KOPT-K1 (cell line): ENCODE measurements at regions not wholly inside any gene's neighbourhood (a gene's known extent, or its start where the extent isn't known, plus 50 kb on each side); places are given as distances from the start of the nearest gene placed in this dataset.
"Not testable (repeated sequence)": the region's sequence is repeated elsewhere in the genome, so short reads cannot be mapped to it uniquely, and the experiment has no call there.

Source experiments
- H3K27ac ChIP-seq: fragments of 200-600 bp; sonication (generic); 2 replicates; pipeline ENCODE4 v1.5.1; 2016; ENCODE audit warnings: antibody characterized with exemption, mild to moderate bottlenecking, low read depth, low read length; ENCODE audit not compliant: poor library complexity, severe bottlenecking
- H3K36me3 ChIP-seq: fragments of 200-600 bp; sonication (generic); 2 replicates; pipeline ENCODE4 v1.5.1; 2017; ENCODE audit warnings: antibody characterized with exemption, mild to moderate bottlenecking, low read length, moderate library complexity; ENCODE audit not compliant: insufficient read depth
- H3K9me3 ChIP-seq: fragments of 200-600 bp; sonication (generic); 2 replicates; pipeline ENCODE4 v1.5.1; 2017; ENCODE audit warnings: antibody characterized with exemption, low read length, mild to moderate bottlenecking; ENCODE audit not compliant: insufficient read depth, poor library complexity, severe bottlenecking

- H3K36me3 ChIP-seq, H3K27ac ChIP-seq, H3K9me3 ChIP-seq: not testable (repeated sequence)
Observed at GRCh38 chr14:105718787-105719186, 192.4 kb downstream of the TMEM121 start.

GRCh38 chr14:105720106-105720505, 193.7 kb downstream of the TMEM121 start:
- not testable (repeated sequence) for H3K27ac ChIP-seq, H3K36me3 ChIP-seq, H3K9me3 ChIP-seq

GRCh38 chr14:105720852-105721601, 194.6 kb downstream of the TMEM121 start:
- not testable (repeated sequence) for H3K9me3 ChIP-seq, H3K36me3 ChIP-seq, H3K27ac ChIP-seq

- not testable (repeated sequence) for H3K36me3 ChIP-seq, H3K9me3 ChIP-seq
Observed at GRCh38 chr14:105721602-105721970, 195.2 kb downstream of the TMEM121 start.

GRCh38 chr14:105721996-105722709, 195.8 kb downstream of the TMEM121 start:
- not testable (repeated sequence) for H3K9me3 ChIP-seq

More at GRCh38 chr14:105721602-105721970, 195.2 kb downstream of the TMEM121 start:
- not testable (repeated sequence) for H3K27ac ChIP-seq

GRCh38 chr14:105723271-105723670, 196.9 kb downstream of the TMEM121 start:
- not testable (repeated sequence) for H3K36me3 ChIP-seq, H3K27ac ChIP-seq, H3K9me3 ChIP-seq

More at GRCh38 chr14:105721996-105722709, 195.8 kb downstream of the TMEM121 start:
- not testable (repeated sequence) for H3K27ac ChIP-seq, H3K36me3 ChIP-seq

GRCh38 chr14:105723776-105724175, 197.4 kb downstream of the TMEM121 start:
- H3K36me3 ChIP-seq, H3K27ac ChIP-seq, H3K9me3 ChIP-seq: not testable (repeated sequence)

GRCh38 chr14:105729825-105730368, 203.5 kb downstream of the TMEM121 start:
- H3K27ac ChIP-seq, H3K36me3 ChIP-seq, H3K9me3 ChIP-seq: not testable (repeated sequence)

GRCh38 chr14:105730731-105731130, 204.3 kb downstream of the TMEM121 start:
- not testable (repeated sequence) for H3K36me3 ChIP-seq, H3K9me3 ChIP-seq, H3K27ac ChIP-seq

GRCh38 chr14:105731221-105731985, 205.0 kb downstream of the TMEM121 start:
- not testable (repeated sequence) for H3K27ac ChIP-seq, H3K9me3 ChIP-seq, H3K36me3 ChIP-seq

- Histone ChIP-seq H3K36me3 (no peaks in the 10 kb centered on the region), H3K9me3 (no peaks in the 10 kb centered on the region), H3K27ac (no peak overlapping the region)
Observed at GRCh38 chr14:105733081-105734065, 207.0 kb downstream of the TMEM121 start.

GRCh38 chr14:105734241-105734640, 207.9 kb downstream of the TMEM121 start:
- H3K36me3 ChIP-seq, H3K9me3 ChIP-seq, H3K27ac ChIP-seq: not testable (repeated sequence)

- H3K27ac ChIP-seq, H3K9me3 ChIP-seq, H3K36me3 ChIP-seq: not testable (repeated sequence)
Observed at GRCh38 chr14:105736331-105736730, 209.9 kb downstream of the TMEM121 start.

GRCh38 chr14:105737504-105738246, 211.3 kb downstream of the TMEM121 start:
- H3K36me3 ChIP-seq = no peaks in the 10 kb centered on the region
- H3K9me3 ChIP-seq = no peaks in the 10 kb centered on the region

More at GRCh38 chr14:105737504-105738246, 211.3 kb downstream of the TMEM121 start:
- H3K27ac ChIP-seq = no peak overlapping the region
